ENCODE measurements at regions not wholly inside any gene's neighbourhood (a gene's known extent, or its start where the extent isn't known, plus 50 kb on each side); places are given as distances from the start of the nearest gene placed in this dataset.

DNA sequence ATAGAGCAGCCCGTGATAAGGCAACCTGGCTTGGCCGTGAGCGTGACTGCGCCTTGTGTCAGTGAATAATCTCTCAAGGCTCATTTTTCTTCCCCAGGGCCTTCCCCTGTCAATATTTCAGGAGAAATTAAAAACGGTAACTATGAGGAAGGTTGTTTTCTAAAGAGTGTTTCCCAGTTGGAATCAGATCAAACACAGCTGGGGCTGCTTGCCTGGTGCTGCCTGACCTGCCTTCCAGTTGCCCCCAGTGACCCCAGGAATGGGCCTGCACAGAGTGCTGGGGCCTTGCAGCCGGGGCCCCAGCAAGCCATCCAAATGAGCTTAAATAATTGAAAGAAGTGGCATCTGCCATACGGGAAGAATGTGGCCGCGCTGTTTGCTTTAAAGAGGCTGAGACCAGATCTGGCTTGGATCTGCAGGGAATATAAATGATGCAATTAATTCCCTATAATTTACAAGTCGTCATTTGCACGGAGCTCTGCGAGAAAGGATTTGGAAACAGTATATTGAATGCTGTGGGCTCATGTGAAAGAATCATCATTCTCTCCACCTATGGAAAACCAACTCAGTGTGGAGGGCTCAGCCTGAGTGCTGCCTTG lies 203.9 kb downstream of the C1orf94 start:
- no peak for DNase-seq
- Histone ChIP-seq H3K4me3 (ENCODE audit: low read depth, low read length) (no peak overlapping the region), H3K36me3 (ENCODE audit: control insufficient read depth, insufficient read depth, low read length) (no peaks in the 10 kb centered on the region), H3K9me3 (ENCODE audit: control insufficient read depth in 2 of 2, low read length in 2 of 2) (no peaks in the 10 kb centered on the region), H3K4me1 (ENCODE audit: control insufficient read depth, insufficient read depth, low read length, poor library complexity, severe bottlenecking) (no peaks in the 10 kb centered on the region), H3K27me3 (ENCODE audit: control insufficient read depth, insufficient read depth, low read length) (peaks cover 12% of the 10 kb centered on the region), H3K27ac (ENCODE audit: insufficient read depth, low read length, poor library complexity, severe bottlenecking) (no peak overlapping the region)
- Mint-ChIP-seq H3K4me1 (no peaks in the 10 kb centered on the region), H3K36me3 (no peaks in the 10 kb centered on the region), H3K27ac (no peak overlapping the region), H3K4me3 (no peak overlapping the region), H3K27me3 (peaks cover 8% of the 10 kb centered on the region), H3K9me3 (peaks cover 0 to 3% (median 0%) of the 10 kb centered on the region in 7 donors)
- ATAC-seq (ENCODE audit: low read depth in 2 of 2), result no peak

DNA sequence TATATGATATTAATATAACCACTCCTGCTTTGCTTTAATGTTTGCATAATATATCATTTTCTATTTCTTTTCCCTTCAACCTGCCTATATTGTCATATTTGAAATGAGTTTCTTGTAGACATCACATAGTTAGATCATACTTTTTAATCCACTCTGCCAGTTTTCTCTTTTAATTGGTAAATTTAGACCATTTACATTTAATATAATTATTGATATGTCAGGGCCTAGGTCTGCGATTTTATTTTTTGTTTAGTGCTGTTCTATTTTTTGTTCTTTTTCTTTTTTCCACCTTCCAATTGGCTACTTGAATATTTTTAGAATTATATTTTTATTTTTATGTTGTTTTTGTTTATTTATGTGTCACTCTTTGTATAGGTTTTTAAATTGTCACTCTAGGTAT lies 213.3 kb downstream of the C1orf94 start:
- no peak overlapping the region for H3K4me3 Mint-ChIP-seq

GRCh38 chr1:34396042-34396441 lies 219.3 kb downstream of the C1orf94 start:
- H3K27ac Mint-ChIP-seq, result no peak overlapping the region
- Histone ChIP-seq H3K4me3 (ENCODE audit: low read depth, low read length) (no peak overlapping the region), H3K27me3 (ENCODE audit: control insufficient read depth, insufficient read depth, low read length) (peaks cover 3% of the 10 kb centered on the region), H3K9me3 (ENCODE audit: control insufficient read depth in 2 of 2, low read length in 2 of 2) (no peaks in the 10 kb centered on the region), H3K4me1 (ENCODE audit: control insufficient read depth, insufficient read depth, low read length, poor library complexity, severe bottlenecking) (no peaks in the 10 kb centered on the region), H3K36me3 (ENCODE audit: control insufficient read depth, insufficient read depth, low read length) (no peaks in the 10 kb centered on the region), H3K27ac (ENCODE audit: insufficient read depth, low read length, poor library complexity, severe bottlenecking) (no peak overlapping the region)
- peaks cover 0 to 10% (median 0%) of the 10 kb centered on the region in 7 donors for H3K9me3 Mint-ChIP-seq
- no peaks in the 10 kb centered on the region for H3K36me3 Mint-ChIP-seq
- H3K4me3 Mint-ChIP-seq, result no peak overlapping the region
- no peak for DNase-seq
- no peaks in the 10 kb centered on the region for H3K4me1 Mint-ChIP-seq
- peaks cover 4% of the 10 kb centered on the region for H3K27me3 Mint-ChIP-seq
- no peak for ATAC-seq (ENCODE audit: low read depth in 2 of 2)

More for the DNA sequence above, 213.3 kb downstream of the C1orf94 start:
- DNase-seq (no peak), ATAC-seq (ENCODE audit: low read depth in 2 of 2) (no peak)
- Histone ChIP-seq H3K4me3 (ENCODE audit: low read depth, low read length) (no peak overlapping the region), H3K4me1 (ENCODE audit: control insufficient read depth, insufficient read depth, low read length, poor library complexity, severe bottlenecking) (no peaks in the 10 kb centered on the region), H3K36me3 (ENCODE audit: control insufficient read depth, insufficient read depth, low read length) (no peaks in the 10 kb centered on the region), H3K9me3 (ENCODE audit: control insufficient read depth in 2 of 2, low read length in 2 of 2) (peaks cover 0 to 2% of the 10 kb centered on the region in 2 experiments), H3K27ac (ENCODE audit: insufficient read depth, low read length, poor library complexity, severe bottlenecking) (no peak overlapping the region), H3K27me3 (ENCODE audit: control insufficient read depth, insufficient read depth, low read length) (no peaks in the 10 kb centered on the region)
- Mint-ChIP-seq H3K27me3 (peaks cover 21% of the 10 kb centered on the region), H3K4me1 (no peaks in the 10 kb centered on the region), H3K27ac (no peak overlapping the region), H3K36me3 (no peaks in the 10 kb centered on the region), H3K9me3 (peaks cover 0 to 12% (median 3%) of the 10 kb centered on the region in 7 donors)

- no peaks in the 10 kb centered on the region for H3K4me1 Mint-ChIP-seq
- no peak for ATAC-seq (ENCODE audit: low read depth in 2 of 2)
- peaks cover 5% of the 10 kb centered on the region for H3K27me3 Mint-ChIP-seq
Observed at GRCh38 chr1:34398241-34398915, 221.7 kb downstream of the C1orf94 start.

GRCh38 chr1:34398916-34399275 lies 222.2 kb downstream of the C1orf94 start:
- peaks cover 3% of the 10 kb centered on the region for H3K27me3 ChIP-seq (ENCODE audit: control insufficient read depth, insufficient read depth, low read length)
- no peaks in the 10 kb centered on the region for H3K36me3 ChIP-seq (ENCODE audit: control insufficient read depth, insufficient read depth, low read length)

More at GRCh38 chr1:34398241-34398915, 221.7 kb downstream of the C1orf94 start:
- no peak for DNase-seq
- Histone ChIP-seq H3K9me3 (ENCODE audit: control insufficient read depth in 2 of 2, low read length in 2 of 2) (no peaks in the 10 kb centered on the region), H3K27ac (ENCODE audit: insufficient read depth, low read length, poor library complexity, severe bottlenecking) (no peak overlapping the region), H3K36me3 (ENCODE audit: control insufficient read depth, insufficient read depth, low read length) (no peaks in the 10 kb centered on the region), H3K4me3 (ENCODE audit: low read depth, low read length) (no peak overlapping the region), H3K4me1 (ENCODE audit: control insufficient read depth, insufficient read depth, low read length, poor library complexity, severe bottlenecking) (no peaks in the 10 kb centered on the region), H3K27me3 (ENCODE audit: control insufficient read depth, insufficient read depth, low read length) (peaks cover 3% of the 10 kb centered on the region)
- Mint-ChIP-seq H3K27ac (no peak overlapping the region), H3K4me3 (no peak overlapping the region), H3K36me3 (no peaks in the 10 kb centered on the region), H3K9me3 (no peaks in the 10 kb centered on the region)

GRCh38 chr1:34400675-34401074 lies 224.0 kb downstream of the C1orf94 start:
- Histone ChIP-seq H3K4me1 (ENCODE audit: control insufficient read depth, insufficient read depth, low read length, poor library complexity, severe bottlenecking) (no peaks in the 10 kb centered on the region), H3K4me3 (ENCODE audit: low read depth, low read length) (no peak overlapping the region), H3K27ac (ENCODE audit: insufficient read depth, low read length, poor library complexity, severe bottlenecking) (no peak overlapping the region), H3K27me3 (ENCODE audit: control insufficient read depth, insufficient read depth, low read length) (peaks cover 3% of the 10 kb centered on the region), H3K36me3 (ENCODE audit: control insufficient read depth, insufficient read depth, low read length) (no peaks in the 10 kb centered on the region), H3K9me3 (ENCODE audit: control insufficient read depth in 2 of 2, low read length in 2 of 2) (no peaks in the 10 kb centered on the region)
- Mint-ChIP-seq H3K36me3 (no peaks in the 10 kb centered on the region), H3K4me1 (no peaks in the 10 kb centered on the region), H3K27me3 (peaks cover 10% of the 10 kb centered on the region), H3K9me3 (peaks cover 0 to 8% (median 0%) of the 10 kb centered on the region in 7 donors), H3K4me3 (no peak overlapping the region), H3K27ac (no peak overlapping the region)
- DNase-seq (no peak), ATAC-seq (ENCODE audit: low read depth in 2 of 2) (no peak)

More at GRCh38 chr1:34398916-34399275, 222.2 kb downstream of the C1orf94 start:
- Histone ChIP-seq H3K9me3 (ENCODE audit: control insufficient read depth in 2 of 2, low read length in 2 of 2) (no peaks in the 10 kb centered on the region), H3K27ac (ENCODE audit: insufficient read depth, low read length, poor library complexity, severe bottlenecking) (no peak overlapping the region), H3K4me1 (ENCODE audit: control insufficient read depth, insufficient read depth, low read length, poor library complexity, severe bottlenecking) (no peaks in the 10 kb centered on the region), H3K4me3 (ENCODE audit: low read depth, low read length) (no peak overlapping the region)
- no peaks in the 10 kb centered on the region for H3K36me3 Mint-ChIP-seq
- DNase-seq, result no peak
- H3K4me1 Mint-ChIP-seq, result no peaks in the 10 kb centered on the region
- H3K27me3 Mint-ChIP-seq, result peaks cover 6% of the 10 kb centered on the region
- no peak overlapping the region for H3K27ac Mint-ChIP-seq
- peaks cover 0 to 2% (median 0%) of the 10 kb centered on the region in 7 donors for H3K9me3 Mint-ChIP-seq
- no peak overlapping the region for H3K4me3 Mint-ChIP-seq
- no peak for ATAC-seq (ENCODE audit: low read depth in 2 of 2)

- no peaks in the 10 kb centered on the region for H3K36me3 ChIP-seq (ENCODE audit: control insufficient read depth, insufficient read depth, low read length)
- no peaks in the 10 kb centered on the region for H3K36me3 Mint-ChIP-seq
- no peak overlapping the region for H3K27ac ChIP-seq (ENCODE audit: insufficient read depth, low read length, poor library complexity, severe bottlenecking)
- no peaks in the 10 kb centered on the region for H3K9me3 ChIP-seq (ENCODE audit: control insufficient read depth in 2 of 2, low read length in 2 of 2)
- H3K4me3 ChIP-seq (ENCODE audit: low read depth, low read length), result no peak overlapping the region
- H3K9me3 Mint-ChIP-seq, result peaks cover 0 to 8% (median 4%) of the 10 kb centered on the region in 7 donors
- H3K4me1 Mint-ChIP-seq, result no peaks in the 10 kb centered on the region
- no peak for ATAC-seq (ENCODE audit: low read depth in 2 of 2)
- no peak for DNase-seq
- H3K4me3 Mint-ChIP-seq, result no peak overlapping the region
- H3K27me3 Mint-ChIP-seq, result peaks cover 10% of the 10 kb centered on the region
- no peaks in the 10 kb centered on the region for H3K4me1 ChIP-seq (ENCODE audit: control insufficient read depth, insufficient read depth, low read length, poor library complexity, severe bottlenecking)
- no peaks in the 10 kb centered on the region for H3K27me3 ChIP-seq (ENCODE audit: control insufficient read depth, insufficient read depth, low read length)
- no peak overlapping the region for H3K27ac Mint-ChIP-seq
Observed at GRCh38 chr1:34403156-34403555, 226.4 kb downstream of the C1orf94 start.

- Histone ChIP-seq H3K9me3 (ENCODE audit: control insufficient read depth in 2 of 2, low read length in 2 of 2) (no peaks in the 10 kb centered on the region), H3K36me3 (ENCODE audit: control insufficient read depth, insufficient read depth, low read length) (no peaks in the 10 kb centered on the region), H3K4me1 (ENCODE audit: control insufficient read depth, insufficient read depth, low read length, poor library complexity, severe bottlenecking) (no peaks in the 10 kb centered on the region), H3K27me3 (ENCODE audit: control insufficient read depth, insufficient read depth, low read length) (no peaks in the 10 kb centered on the region), H3K27ac (ENCODE audit: insufficient read depth, low read length, poor library complexity, severe bottlenecking) (no peak overlapping the region), H3K4me3 (ENCODE audit: low read depth, low read length) (no peak overlapping the region)
- no peak overlapping the region for H3K4me3 Mint-ChIP-seq
- no peaks in the 10 kb centered on the region for H3K36me3 Mint-ChIP-seq
- H3K4me1 Mint-ChIP-seq, result no peaks in the 10 kb centered on the region
- DNase-seq (no peak), ATAC-seq (ENCODE audit: low read depth in 2 of 2) (no peak)
- peaks cover 0 to 8% (median 4%) of the 10 kb centered on the region in 7 donors for H3K9me3 Mint-ChIP-seq
- peaks cover 17% of the 10 kb centered on the region for H3K27me3 Mint-ChIP-seq
- no peak overlapping the region for H3K27ac Mint-ChIP-seq
Observed at GRCh38 chr1:34404804-34405203, 228.1 kb downstream of the C1orf94 start.
